GM13976 (cell line): ENCODE measurements at regions not wholly inside any gene's neighbourhood (a gene's known extent, or its start where the extent isn't known, plus 50 kb on each side); places are given as distances from the start of the nearest gene placed in this dataset.

Experiments used
- DNase-seq: peaks from one replicate; pipeline ENCODE4 v3.0.0; 2012; ENCODE audit warnings: low spot score
- in situ Hi-C: fragments of 300-500 bp; cut with MboI; formaldehyde crosslinking; loops from one replicate; pipeline ENCODE4 v1.12.0; 2022; ENCODE audit warnings: low sequenced_read_pairs, mixed read lengths, inconsistent platforms; ENCODE audit not compliant: unreplicated experiment
- TF ChIP-seq, protein P1 (sequence below): IDR thresholded peaks from 2 replicates; pipeline ENCODE4 v1.5.1; 2012; ENCODE audit warnings: borderline replicate concordance, mild to moderate bottlenecking; ENCODE audit not compliant: insufficient read depth; ENCODE audit errors: extremely low read depth, missing control alignments, control extremely low read depth

DNA sequence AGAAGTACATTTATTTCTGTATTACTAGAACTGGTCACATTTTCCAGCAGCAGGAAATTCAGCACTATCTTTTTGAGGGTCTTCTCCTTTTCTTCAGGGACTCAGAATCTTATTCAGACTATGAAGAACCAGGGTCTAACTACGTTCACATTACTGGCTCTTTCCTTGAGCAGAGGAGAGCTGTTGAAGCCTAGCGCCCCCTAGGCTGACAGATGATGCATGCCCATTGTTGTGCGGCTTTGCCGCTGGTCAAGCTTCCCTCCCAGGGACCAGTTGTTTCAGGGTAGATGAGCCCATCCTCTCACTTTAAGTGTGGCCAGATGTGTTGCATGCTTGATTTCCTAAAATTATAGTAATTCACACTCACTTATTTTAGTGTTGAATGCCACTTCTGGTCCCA is 168.2 kb upstream of the PDGFD start:
- no peak for DNase-seq
- TF ChIP-seq, protein P1, sequence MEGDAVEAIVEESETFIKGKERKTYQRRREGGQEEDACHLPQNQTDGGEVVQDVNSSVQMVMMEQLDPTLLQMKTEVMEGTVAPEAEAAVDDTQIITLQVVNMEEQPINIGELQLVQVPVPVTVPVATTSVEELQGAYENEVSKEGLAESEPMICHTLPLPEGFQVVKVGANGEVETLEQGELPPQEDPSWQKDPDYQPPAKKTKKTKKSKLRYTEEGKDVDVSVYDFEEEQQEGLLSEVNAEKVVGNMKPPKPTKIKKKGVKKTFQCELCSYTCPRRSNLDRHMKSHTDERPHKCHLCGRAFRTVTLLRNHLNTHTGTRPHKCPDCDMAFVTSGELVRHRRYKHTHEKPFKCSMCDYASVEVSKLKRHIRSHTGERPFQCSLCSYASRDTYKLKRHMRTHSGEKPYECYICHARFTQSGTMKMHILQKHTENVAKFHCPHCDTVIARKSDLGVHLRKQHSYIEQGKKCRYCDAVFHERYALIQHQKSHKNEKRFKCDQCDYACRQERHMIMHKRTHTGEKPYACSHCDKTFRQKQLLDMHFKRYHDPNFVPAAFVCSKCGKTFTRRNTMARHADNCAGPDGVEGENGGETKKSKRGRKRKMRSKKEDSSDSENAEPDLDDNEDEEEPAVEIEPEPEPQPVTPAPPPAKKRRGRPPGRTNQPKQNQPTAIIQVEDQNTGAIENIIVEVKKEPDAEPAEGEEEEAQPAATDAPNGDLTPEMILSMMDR: no peak
- in situ Hi-C loops: no loop called here

GRCh38 chr11:104329078-104329665 is 165.2 kb upstream of the PDGFD start:
- in situ Hi-C loops: no loop called here

GRCh38 chr11:104328512-104328907 is 164.6 kb upstream of the PDGFD start:
- TF ChIP-seq, protein P1: no peak
- no peak for DNase-seq
- in situ Hi-C loops: no loop called here

More at GRCh38 chr11:104329078-104329665, 165.2 kb upstream of the PDGFD start:
- no peak for DNase-seq
- TF ChIP-seq, protein P1: no peak

GRCh38 chr11:104327861-104328511 is 164.0 kb upstream of the PDGFD start:
- in situ Hi-C loops: no loop called here
- TF ChIP-seq, protein P1: no peak

GRCh38 chr11:104325093-104325492 is 161.1 kb upstream of the PDGFD start:
- TF ChIP-seq, protein P1: no peak
- no peak for DNase-seq
- in situ Hi-C loops: no loop called here

More at GRCh38 chr11:104327861-104328511, 164.0 kb upstream of the PDGFD start:
- no peak for DNase-seq

- no peak for DNase-seq
- in situ Hi-C loops: no loop called here
- TF ChIP-seq, protein P1: no peak
Observed at GRCh38 chr11:104324276-104324675, 160.3 kb upstream of the PDGFD start.
